GM23338 (cell line): ENCODE measurements at regions not wholly inside any gene's neighbourhood (a gene's known extent, or its start where the extent isn't known, plus 50 kb on each side); places are given as distances from the start of the nearest gene placed in this dataset.

ENCODE experiments used
- CREB1 ChIP-seq: fragments of 250-450 bp; sonication (Bioruptor Pico); IDR thresholded peaks from 2 replicates; pipeline ENCODE4 v1.5.0; 2020; ENCODE audit warnings: low read depth, mild to moderate bottlenecking, moderate library complexity
- CTCF ChIP-seq, 2 experiments: fragments of 200-600 bp in 1 of 2; sonication (generic) in 1 of 2; conservative IDR thresholded peaks; 2 replicates each; pipeline versions ENCODE4 v1.5.1 to v1.6.1; 2016 to 2017; ENCODE audit warnings: antibody characterized with exemption in 2 of 2, low read depth in 2 of 2, mild to moderate bottlenecking in 2 of 2, moderate library complexity in 1 of 2
- EZH2 ChIP-seq: fragments of 200-600 bp; sonication (generic); IDR thresholded peaks from one replicate; pipeline ENCODE4 v1.8.0; 2017; ENCODE audit warnings: antibody characterized with exemption, mild to moderate bottlenecking, low read depth; ENCODE audit not compliant: unreplicated experiment
- EZH2phosphoT487 ChIP-seq: fragments of 200-600 bp; sonication (generic); IDR thresholded peaks from one replicate; pipeline ENCODE4 v1.8.1; 2018; ENCODE audit warnings: antibody characterized with exemption; ENCODE audit not compliant: unreplicated experiment
- JUNB ChIP-seq: IDR thresholded peaks from one replicate; pipeline ENCODE4 v1.6.1; 2016; ENCODE audit warnings: antibody characterized with exemption; ENCODE audit not compliant: unreplicated experiment
- NANOG ChIP-seq: IDR thresholded peaks from 2 replicates; pipeline ENCODE4 v1.6.1; 2016; ENCODE audit warnings: antibody characterized with exemption, borderline replicate concordance
- POLR2AphosphoS5 ChIP-seq: IDR thresholded peaks from 2 replicates; pipeline ENCODE4 v1.6.1; 2016; ENCODE audit warnings: antibody characterized with exemption, low read depth
- REST ChIP-seq: IDR thresholded peaks from one replicate; pipeline ENCODE4 v1.6.1; 2018; ENCODE audit warnings: antibody characterized with exemption; ENCODE audit not compliant: unreplicated experiment
- STAT1 ChIP-seq: IDR thresholded peaks from one replicate; pipeline ENCODE4 v1.6.1; 2016; ENCODE audit warnings: antibody characterized with exemption; ENCODE audit not compliant: unreplicated experiment

- TF ChIP-seq CTCF (conservative IDR thresholded peaks at IDR 0.05; ENCODE audit: low read depth in 2 of 2) (no peak), EZH2 (no peak), EZH2phosphoT487 (no peak), REST (no peak), POLR2AphosphoS5 (no peak), NANOG (no peak), CREB1 (CRISPR knock-in tag) (no peak), JUNB (no peak), STAT1 (no peak)
These were observed 337.3 kb upstream of the NT5E start for GRCh38 chr6:85112540-85112939.
